NCI-H226 (cell line): ENCODE measurements at regions not wholly inside any gene's neighbourhood (a gene's known extent, or its start where the extent isn't known, plus 50 kb on each side); places are given as distances from the start of the nearest gene placed in this dataset.
"Not testable (repeated sequence)": the region's sequence is repeated elsewhere in the genome, so short reads cannot be mapped to it uniquely, and the experiment has no call there.

Source experiments
- DNase-seq: peaks from one replicate; pipeline ENCODE4 v3.0.0-alpha.2; 2015

- no peak for DNase-seq
Observed at GRCh38 chr4:137825505-137825904, 293.2 kb upstream of the PCDH18 start.

GRCh38 chr4:137823007-137823406, 290.7 kb upstream of the PCDH18 start:
- no peak for DNase-seq

GRCh38 chr4:137819964-137820383, 287.7 kb upstream of the PCDH18 start:
- peak; percentile 16 for DNase-seq

GRCh38 chr4:137812258-137812657, 280.0 kb upstream of the PCDH18 start:
- no peak for DNase-seq

GRCh38 chr4:137806420-137806819, 274.1 kb upstream of the PCDH18 start:
- no peak for DNase-seq

GRCh38 chr4:137804906-137805495, 272.7 kb upstream of the PCDH18 start:
- DNase-seq = no peak

GRCh38 chr4:137800861-137801260, 268.6 kb upstream of the PCDH18 start:
- DNase-seq = no peak

GRCh38 chr4:137794764-137795254, 262.5 kb upstream of the PCDH18 start:
- DNase-seq = no peak

- DNase-seq = not testable (repeated sequence)
Observed at GRCh38 chr4:137789263-137789662, 257.0 kb upstream of the PCDH18 start.

- not testable (repeated sequence) for DNase-seq
Observed at GRCh38 chr4:137783923-137784322, 251.6 kb upstream of the PCDH18 start.

- no peak for DNase-seq
Observed at GRCh38 chr4:137775701-137776100, 243.4 kb upstream of the PCDH18 start.

- DNase-seq = no peak
Observed at GRCh38 chr4:137774501-137774900, 242.2 kb upstream of the PCDH18 start.

GRCh38 chr4:137768881-137769280, 236.6 kb upstream of the PCDH18 start:
- no peak for DNase-seq

- DNase-seq = no peak
Observed at GRCh38 chr4:137768196-137768595, 235.9 kb upstream of the PCDH18 start.

- no peak for DNase-seq
Observed at GRCh38 chr4:137762591-137762990, 230.3 kb upstream of the PCDH18 start.

- peak; percentile 79 for DNase-seq
Observed at GRCh38 chr4:137754652-137755471, 222.6 kb upstream of the PCDH18 start.

- peak; percentile 35 for DNase-seq
Observed at GRCh38 chr4:137749466-137749865, 217.2 kb upstream of the PCDH18 start.

- DNase-seq = no peak
Observed at GRCh38 chr4:137748616-137749015, 216.3 kb upstream of the PCDH18 start.

GRCh38 chr4:137740141-137740540, 207.8 kb upstream of the PCDH18 start:
- DNase-seq = no peak

GRCh38 chr4:137739391-137739790, 207.1 kb upstream of the PCDH18 start:
- DNase-seq = no peak

GRCh38 chr4:137738375-137738990, 206.2 kb upstream of the PCDH18 start:
- no peak for DNase-seq

- no peak for DNase-seq
Observed at GRCh38 chr4:137735561-137736104, 203.3 kb upstream of the PCDH18 start.
